HL-60 (cell line): ENCODE measurements at regions not wholly inside any gene's neighbourhood (a gene's known extent, or its start where the extent isn't known, plus 50 kb on each side); places are given as distances from the start of the nearest gene placed in this dataset.

ENCODE experiments used
- DNase-seq, 2 experiments: peaks; one replicate each; pipeline ENCODE4 v3.0.0-alpha.2; 2010 to 2020; ENCODE audit warnings: low read depth in 1 of 2, low spot score in 1 of 2
- H3K27ac ChIP-seq: fragments of 250-450 bp; sonication (Bioruptor Pico); replicated peaks from 2 replicates; pipeline ENCODE4 v1.5.1; 2020; ENCODE audit warnings: mild to moderate bottlenecking, moderate library complexity
- H3K27me3 ChIP-seq: fragments of 250-450 bp; sonication (Bioruptor Pico); 2 replicates; pipeline ENCODE4 v1.5.1; 2021; ENCODE audit warnings: mild to moderate bottlenecking, moderate library complexity; ENCODE audit not compliant: insufficient read depth, poor library complexity, severe bottlenecking
- H3K4me3 ChIP-seq: replicated peaks from 2 replicates; pipeline ENCODE4 v1.5.1; 2011; ENCODE audit warnings: mild to moderate bottlenecking, control low read depth, low read length; ENCODE audit not compliant: insufficient read depth
- CTCF ChIP-seq: IDR thresholded peaks from one replicate; pipeline ENCODE4 v1.5.1; 2011; ENCODE audit warnings: low read length, control low read depth, inconsistent platforms; ENCODE audit not compliant: insufficient read depth
- GABPA ChIP-seq: IDR thresholded peaks from 2 replicates; pipeline ENCODE4 v1.6.1; 2012; ENCODE audit warnings: low read depth
- POLR2AphosphoS5 ChIP-seq: IDR thresholded peaks from 2 replicates; pipeline ENCODE4 v1.6.1; 2012; ENCODE audit warnings: low read depth
- REST ChIP-seq: IDR thresholded peaks from 2 replicates; pipeline ENCODE4 v1.6.1; 2012; ENCODE audit warnings: low read depth; ENCODE audit not compliant: insufficient replicate concordance
- SPI1 ChIP-seq: IDR thresholded peaks from 2 replicates; pipeline ENCODE4 v1.6.1; 2012; ENCODE audit warnings: low read depth, mild to moderate bottlenecking, borderline replicate concordance

- TF ChIP-seq CTCF (no peak), POLR2AphosphoS5 (no peak), REST (no peak), SPI1 (no peak), GABPA (no peak)
- peaks cover 5% of the 10 kb centered on the region for H3K27me3 ChIP-seq
These were observed 366.2 kb upstream of the TNRC6C start for GRCh38 chr17:77592106-77592865.

GRCh38 chr17:77593081-77593480 is 365.4 kb upstream of the TNRC6C start:
- no peak for DNase-seq
- H3K27ac ChIP-seq = no peak overlapping the region
- peaks cover 5% of the 10 kb centered on the region for H3K27me3 ChIP-seq
- TF ChIP-seq CTCF (no peak), GABPA (no peak), SPI1 (no peak), POLR2AphosphoS5 (no peak), REST (no peak)
- no peak overlapping the region for H3K4me3 ChIP-seq

More at GRCh38 chr17:77592106-77592865, 366.2 kb upstream of the TNRC6C start:
- Histone ChIP-seq H3K27ac (no peak overlapping the region), H3K4me3 (no peak overlapping the region)
- no peak for DNase-seq

GRCh38 chr17:77594416-77595209 is 363.9 kb upstream of the TNRC6C start:
- H3K4me3 ChIP-seq = no peak overlapping the region
- H3K27me3 ChIP-seq = peaks cover 5% of the 10 kb centered on the region
- DNase-seq = no peak
- no peak overlapping the region for H3K27ac ChIP-seq
- TF ChIP-seq POLR2AphosphoS5 (no peak), SPI1 (no peak), CTCF (no peak), REST (no peak), GABPA (no peak)
